Naive thymus-derived CD8-positive, alpha-beta T cell (primary cell): ENCODE measurements at regions not wholly inside any gene's neighbourhood (a gene's known extent, or its start where the extent isn't known, plus 50 kb on each side); places are given as distances from the start of the nearest gene placed in this dataset.
"Not testable (repeated sequence)": the region's sequence is repeated elsewhere in the genome, so short reads cannot be mapped to it uniquely, and the experiment has no call there.

Experiments used
- ATAC-seq, 2 donors: fragments of 150-1000 bp; cut with Tn5 transposase in 1 of 2; sonication (Bioruptor Pico), chemical (Tn5 transposase) in 1 of 2; 1 replicate in 1 of 2; 2 replicates in 1 of 2; pipeline ENCODE4 v1.10.0; 2021; ENCODE audit warnings: mild to moderate bottlenecking in 2 of 2, moderate library complexity in 2 of 2
- POLR2A ChIA-PET: fragments of 350-600 bp; sonication (Branson Sonifier 250); formaldehyde crosslinking; loops from one replicate; lab custom pipeline; 2021; ENCODE audit warnings: antibody characterized with exemption; lab: Charles Lee
- DNase-seq, 10 donors: peaks; one replicate each; pipeline versions ENCODE4 v3.0.0 to v3.0.0-alpha.2; 2020 to 2022
- H3K27ac Mint-ChIP-seq, 10 donors: one replicate each; pipeline ENCODE4 v1.8.0; 2020 to 2022; ENCODE audit warnings: mild to moderate bottlenecking in 10 of 10, mixed read lengths in 10 of 10, moderate library complexity in 4 of 10, inconsistent platforms in 1 of 10
- H3K27me3 Mint-ChIP-seq, 5 donors: one replicate each; pipeline ENCODE4 v1.8.0; 2021 to 2022; ENCODE audit warnings: mixed read lengths in 5 of 5
- H3K36me3 Mint-ChIP-seq, 3 donors: one replicate each; pipeline ENCODE4 v1.8.0; 2020 to 2022; ENCODE audit warnings: mixed read lengths in 3 of 3, mild to moderate bottlenecking in 2 of 3, inconsistent platforms in 1 of 3
- H3K4me1 Mint-ChIP-seq, 4 donors: one replicate each; pipeline ENCODE4 v1.8.0; 2021 to 2022; ENCODE audit warnings: mixed read lengths in 4 of 4
- H3K4me3 Mint-ChIP-seq, 10 donors: one replicate each; pipeline ENCODE4 v1.8.0; 2020 to 2022; ENCODE audit warnings: mild to moderate bottlenecking in 10 of 10, mixed read lengths in 10 of 10, moderate library complexity in 6 of 10, inconsistent platforms in 1 of 10
- H3K9me3 Mint-ChIP-seq, 9 donors: one replicate each; pipeline ENCODE4 v1.8.0; 2020 to 2022; ENCODE audit warnings: mixed read lengths in 9 of 9, mild to moderate bottlenecking in 3 of 9, inconsistent platforms in 1 of 9, moderate library complexity in 1 of 9

- POLR2A ChIA-PET = no interaction called here
- Mint-ChIP-seq H3K9me3 (peaks cover 0 to 33% (median 15%) of the 10 kb centered on the region in 9 donors), H3K27me3 (no peaks in the 10 kb centered on the region), H3K4me3 (no peak overlapping the region), H3K4me1 (no peaks in the 10 kb centered on the region), H3K27ac (no peak overlapping the region), H3K36me3 (no peaks in the 10 kb centered on the region)
- no peak for ATAC-seq
- no peak for DNase-seq
Observed at GRCh38 chr14:27278341-27278740, 680.5 kb upstream of the NOVA1 start.

GRCh38 chr14:27305441-27305945, 707.7 kb upstream of the NOVA1 start:
- DNase-seq (no peak), ATAC-seq (no peak)
- no peaks in the 10 kb centered on the region for H3K4me1 Mint-ChIP-seq
- H3K27ac Mint-ChIP-seq = no peak overlapping the region
- H3K9me3 Mint-ChIP-seq = peaks cover 12 to 61% (median 28%) of the 10 kb centered on the region in 9 donors
- peaks cover 0 to 7% (median 0%) of the 10 kb centered on the region in 3 donors for H3K36me3 Mint-ChIP-seq
- no peak overlapping the region for H3K4me3 Mint-ChIP-seq
- POLR2A ChIA-PET = no interaction called here
- no peaks in the 10 kb centered on the region for H3K27me3 Mint-ChIP-seq

DNA sequence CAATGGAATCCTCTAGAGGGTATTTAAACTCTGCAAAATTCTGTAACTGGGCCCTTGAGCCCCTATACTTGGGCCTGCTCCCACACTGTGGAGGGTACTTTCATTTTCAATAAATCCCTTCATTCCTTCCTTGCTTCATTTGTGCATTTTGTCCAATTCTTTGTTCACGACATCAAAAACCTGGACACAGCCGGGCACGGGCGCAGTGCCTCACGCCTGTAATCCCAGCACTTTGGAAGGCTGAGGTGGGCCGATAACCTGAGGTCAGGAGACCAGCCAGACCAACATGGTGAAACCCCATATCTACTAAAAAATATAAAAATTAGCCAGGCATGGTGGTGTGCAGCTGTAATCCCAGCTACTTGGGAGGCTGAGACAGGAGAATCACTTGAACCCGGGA, 714.9 kb upstream of the NOVA1 start:
- H3K36me3 Mint-ChIP-seq, POLR2A ChIA-PET: not testable (repeated sequence)

DNA sequence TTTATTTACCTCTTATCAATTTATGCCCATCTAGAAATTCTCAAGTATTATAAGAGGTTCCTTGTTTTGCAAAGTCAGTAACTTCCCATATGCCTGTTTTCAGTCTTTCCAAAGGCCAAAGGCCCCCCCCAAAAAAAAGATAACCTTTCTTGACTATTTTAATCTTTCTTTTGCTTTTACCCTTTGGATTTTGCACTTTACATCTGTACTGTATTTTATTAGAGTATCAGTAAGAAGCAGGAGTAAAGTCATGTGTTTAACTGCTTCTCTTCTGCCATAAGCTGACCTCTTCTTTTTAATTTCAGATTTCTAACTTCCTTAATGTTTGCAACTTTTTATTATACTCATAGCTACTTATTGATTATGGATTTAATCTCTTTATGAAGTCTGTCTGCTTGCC, 716.4 kb upstream of the NOVA1 start:
- Mint-ChIP-seq H3K36me3 (no peaks in the 10 kb centered on the region), H3K27me3 (no peaks in the 10 kb centered on the region), H3K9me3 (peaks cover 0 to 35% (median 6%) of the 10 kb centered on the region in 9 donors), H3K4me1 (no peaks in the 10 kb centered on the region), H3K27ac (no peak overlapping the region), H3K4me3 (no peak overlapping the region)
- ATAC-seq (no peak), DNase-seq (no peak)
- POLR2A ChIA-PET = no interaction called here

More for the DNA sequence above, 714.9 kb upstream of the NOVA1 start:
- not testable (repeated sequence) for H3K27me3 Mint-ChIP-seq, H3K27ac Mint-ChIP-seq, DNase-seq, H3K4me1 Mint-ChIP-seq, H3K4me3 Mint-ChIP-seq, ATAC-seq
- peaks cover 7 to 47% (median 15%) of the 10 kb centered on the region in 9 donors for H3K9me3 Mint-ChIP-seq

GRCh38 chr14:27315477-27315876, 717.6 kb upstream of the NOVA1 start:
- no peaks in the 10 kb centered on the region for H3K4me1 Mint-ChIP-seq
- no peak for ATAC-seq

GRCh38 chr14:27315947-27316346, 718.1 kb upstream of the NOVA1 start:
- H3K4me1 Mint-ChIP-seq = no peaks in the 10 kb centered on the region
- DNase-seq = no peak
- no peaks in the 10 kb centered on the region for H3K36me3 Mint-ChIP-seq
- POLR2A ChIA-PET = no interaction called here
- H3K4me3 Mint-ChIP-seq = no peak overlapping the region
- no peak for ATAC-seq
- H3K27ac Mint-ChIP-seq = no peak overlapping the region
- peaks cover 0 to 20% (median 4%) of the 10 kb centered on the region in 9 donors for H3K9me3 Mint-ChIP-seq
- H3K27me3 Mint-ChIP-seq = no peaks in the 10 kb centered on the region

More at GRCh38 chr14:27315477-27315876, 717.6 kb upstream of the NOVA1 start:
- POLR2A ChIA-PET = no interaction called here
- Mint-ChIP-seq H3K4me3 (no peak overlapping the region), H3K27me3 (no peaks in the 10 kb centered on the region), H3K27ac (no peak overlapping the region), H3K36me3 (no peaks in the 10 kb centered on the region), H3K9me3 (peaks cover 0 to 25% (median 4%) of the 10 kb centered on the region in 9 donors)
- DNase-seq = no peak

DNA sequence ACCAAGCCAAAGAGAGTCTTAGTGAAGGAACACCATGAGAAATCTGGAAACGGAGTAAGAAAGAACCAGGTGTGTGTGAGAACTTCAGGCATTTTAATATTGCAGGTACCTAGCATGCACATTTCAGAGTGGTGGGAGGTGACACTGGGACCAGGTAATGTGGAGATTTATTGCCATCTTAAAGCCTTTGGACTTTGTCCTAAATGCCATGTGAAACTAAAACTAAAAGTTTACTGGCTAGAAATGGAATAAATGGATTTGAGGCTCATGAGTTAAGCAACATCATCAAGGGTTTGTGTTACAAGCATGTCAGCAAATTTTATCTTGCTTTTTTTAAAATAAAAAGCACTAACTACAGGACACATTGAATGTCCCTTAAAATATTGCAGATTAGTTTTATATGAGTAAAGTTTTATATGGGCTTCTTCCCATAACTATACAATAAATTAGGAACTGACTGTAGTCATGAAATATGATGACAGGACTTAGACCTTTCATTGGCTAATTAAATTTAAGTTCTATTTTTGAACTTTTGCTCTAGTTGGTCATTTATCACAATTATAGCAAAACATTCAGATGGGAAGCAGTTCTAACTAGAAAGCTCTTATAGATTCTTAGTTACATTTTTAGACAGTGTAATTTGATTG, 721.1 kb upstream of the NOVA1 start:
- DNase-seq = no peak
- POLR2A ChIA-PET = no interaction called here
- Mint-ChIP-seq H3K36me3 (no peaks in the 10 kb centered on the region), H3K27me3 (no peaks in the 10 kb centered on the region), H3K27ac (no peak overlapping the region), H3K4me1 (no peaks in the 10 kb centered on the region), H3K9me3 (peaks cover 0 to 20% (median 5%) of the 10 kb centered on the region in 9 donors), H3K4me3 (no peak overlapping the region)
- ATAC-seq = no peak

- no peak overlapping the region for H3K4me3 Mint-ChIP-seq
- peaks cover 0 to 24% (median 7%) of the 10 kb centered on the region in 9 donors for H3K9me3 Mint-ChIP-seq
- H3K27me3 Mint-ChIP-seq = no peaks in the 10 kb centered on the region
- no peaks in the 10 kb centered on the region for H3K4me1 Mint-ChIP-seq
- H3K27ac Mint-ChIP-seq = no peak overlapping the region
- ATAC-seq (no peak), DNase-seq (no peak)
- no peaks in the 10 kb centered on the region for H3K36me3 Mint-ChIP-seq
- POLR2A ChIA-PET = no interaction called here
Observed at GRCh38 chr14:27320261-27320660, 722.4 kb upstream of the NOVA1 start.

DNA sequence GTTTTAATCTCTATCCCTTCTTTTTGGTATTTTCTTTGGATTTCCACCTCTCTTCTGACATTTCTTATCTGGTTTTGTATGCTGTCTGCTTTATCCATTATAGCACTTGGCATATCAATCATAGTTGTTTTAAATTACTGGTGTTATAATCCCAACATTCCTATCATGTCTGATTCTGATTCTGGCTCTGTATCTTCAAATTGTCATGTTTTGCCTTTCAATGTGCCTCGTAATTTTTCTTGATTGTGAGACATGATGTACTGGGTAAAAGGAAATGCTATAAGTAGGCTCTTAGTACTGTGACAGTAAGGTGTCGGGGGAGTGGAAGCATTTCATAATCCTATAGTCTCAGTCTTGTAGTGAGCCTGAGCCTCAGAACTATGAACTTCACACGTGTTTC, 729.3 kb upstream of the NOVA1 start:
- H3K4me1 Mint-ChIP-seq = no peaks in the 10 kb centered on the region
- no peak overlapping the region for H3K27ac Mint-ChIP-seq
- ATAC-seq (no peak), DNase-seq (no peak)
- no peaks in the 10 kb centered on the region for H3K27me3 Mint-ChIP-seq
- H3K4me3 Mint-ChIP-seq = no peak overlapping the region
- peaks cover 11 to 73% (median 24%) of the 10 kb centered on the region in 9 donors for H3K9me3 Mint-ChIP-seq
- peaks cover 0 to 12% (median 0%) of the 10 kb centered on the region in 3 donors for H3K36me3 Mint-ChIP-seq
- POLR2A ChIA-PET = no interaction called here

- H3K4me3 Mint-ChIP-seq = no peak overlapping the region
- no peak for ATAC-seq
- no peak overlapping the region for H3K27ac Mint-ChIP-seq
- no peaks in the 10 kb centered on the region for H3K4me1 Mint-ChIP-seq
- no peaks in the 10 kb centered on the region for H3K27me3 Mint-ChIP-seq
- H3K36me3 Mint-ChIP-seq = peaks cover 0 to 4% (median 0%) of the 10 kb centered on the region in 3 donors
- POLR2A ChIA-PET = no interaction called here
- H3K9me3 Mint-ChIP-seq = peaks cover 13 to 54% (median 22%) of the 10 kb centered on the region in 9 donors
- no peak for DNase-seq
Observed at GRCh38 chr14:27338012-27338411, 740.2 kb upstream of the NOVA1 start.

DNA sequence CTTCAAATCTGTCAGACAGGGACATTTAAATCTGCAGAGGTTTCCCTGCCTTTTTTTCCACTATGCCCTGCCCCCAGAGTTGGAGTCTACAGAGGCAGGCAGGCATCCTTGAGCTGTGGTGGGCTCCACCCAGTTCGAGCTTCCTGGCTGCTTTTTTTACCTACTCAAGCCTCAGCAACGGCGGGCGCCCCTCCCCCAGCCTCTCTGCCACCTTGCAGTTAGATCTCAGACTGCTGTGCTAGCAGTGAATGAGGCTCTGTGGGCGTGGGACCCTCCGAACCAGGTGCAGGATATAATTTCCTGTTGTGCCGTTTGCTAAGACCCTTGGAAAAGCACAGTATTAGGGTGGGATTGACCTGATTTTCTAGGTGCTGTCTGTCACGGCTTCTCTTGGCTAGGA, 765.2 kb upstream of the NOVA1 start:
- ATAC-seq, H3K27ac Mint-ChIP-seq, H3K27me3 Mint-ChIP-seq, POLR2A ChIA-PET, H3K36me3 Mint-ChIP-seq, H3K4me3 Mint-ChIP-seq, H3K4me1 Mint-ChIP-seq: not testable (repeated sequence)
- peak in 1 of 10 donors; percentile 45 for DNase-seq
- peaks cover 0 to 28% (median 12%) of the 10 kb centered on the region in 9 donors for H3K9me3 Mint-ChIP-seq

GRCh38 chr14:27366596-27366995, 768.8 kb upstream of the NOVA1 start:
- Mint-ChIP-seq H3K27me3 (no peaks in the 10 kb centered on the region), H3K9me3 (peaks cover 0 to 22% (median 11%) of the 10 kb centered on the region in 9 donors), H3K4me3 (no peak overlapping the region), H3K4me1 (no peaks in the 10 kb centered on the region), H3K36me3 (peaks cover 0 to 5% (median 0%) of the 10 kb centered on the region in 3 donors), H3K27ac (no peak overlapping the region)
- no peak for ATAC-seq
- POLR2A ChIA-PET = no interaction called here
- DNase-seq = no peak

- Mint-ChIP-seq H3K4me3 (no peak overlapping the region), H3K9me3 (peaks cover 0 to 22% (median 9%) of the 10 kb centered on the region in 9 donors), H3K4me1 (no peaks in the 10 kb centered on the region), H3K27ac (no peak overlapping the region), H3K36me3 (no peaks in the 10 kb centered on the region), H3K27me3 (no peaks in the 10 kb centered on the region)
- DNase-seq = no peak
- POLR2A ChIA-PET = no interaction called here
- no peak for ATAC-seq
Observed at GRCh38 chr14:27367345-27367744, 769.5 kb upstream of the NOVA1 start.

- Mint-ChIP-seq H3K27me3 (no peaks in the 10 kb centered on the region), H3K4me3 (no peak overlapping the region), H3K4me1 (no peaks in the 10 kb centered on the region), H3K27ac (no peak overlapping the region), H3K9me3 (peaks cover 5 to 26% (median 9%) of the 10 kb centered on the region in 9 donors), H3K36me3 (no peaks in the 10 kb centered on the region)
- DNase-seq (no peak), ATAC-seq (no peak)
- POLR2A ChIA-PET = no interaction called here
Observed at GRCh38 chr14:27370074-27370473, 772.2 kb upstream of the NOVA1 start.
